GM10266 (cell line): ENCODE measurements at regions not wholly inside any gene's neighbourhood (a gene's known extent, or its start where the extent isn't known, plus 50 kb on each side); places are given as distances from the start of the nearest gene placed in this dataset.

Experiments used
- DNase-seq: peaks from one replicate; pipeline ENCODE4 v3.0.0; 2012; ENCODE audit errors: extremely low spot score
- CTCF ChIP-seq: IDR thresholded peaks from 2 replicates; pipeline ENCODE4 v1.5.1; 2012; ENCODE audit warnings: mild to moderate bottlenecking, low read depth; ENCODE audit not compliant: control insufficient read depth, insufficient read depth; ENCODE audit errors: missing control alignments

- no peak for TF ChIP-seq CTCF
- DNase-seq, result no peak
These were observed 460.3 kb downstream of the SPRY1 start for GRCh38 chr4:123856689-123857545.

GRCh38 chr4:123858465-123858864 is 461.9 kb downstream of the SPRY1 start:
- no peak for DNase-seq
- no peak for TF ChIP-seq CTCF

GRCh38 chr4:123862812-123863211 is 466.2 kb downstream of the SPRY1 start:
- TF ChIP-seq CTCF, result no peak
- no peak for DNase-seq

- TF ChIP-seq CTCF, result no peak
- no peak for DNase-seq
These were observed 470.2 kb downstream of the SPRY1 start for GRCh38 chr4:123866796-123867195.

GRCh38 chr4:123867910-123868587 is 471.5 kb downstream of the SPRY1 start:
- DNase-seq, result no peak
- no peak for TF ChIP-seq CTCF

- DNase-seq, result no peak
These were observed 473.0 kb downstream of the SPRY1 start for GRCh38 chr4:123869286-123870215.

More at GRCh38 chr4:123869286-123870215, 473.0 kb downstream of the SPRY1 start:
- no peak for TF ChIP-seq CTCF
